SK-N-DZ (cell line): ENCODE measurements at regions not wholly inside any gene's neighbourhood (a gene's known extent, or its start where the extent isn't known, plus 50 kb on each side); places are given as distances from the start of the nearest gene placed in this dataset.
"Not testable (repeated sequence)": the region's sequence is repeated elsewhere in the genome, so short reads cannot be mapped to it uniquely, and the experiment has no call there.

Source experiments
- DNase-seq: peaks from one replicate; pipeline ENCODE4 v3.0.0-alpha.2; 2015; ENCODE audit warnings: low spot score

DNA sequence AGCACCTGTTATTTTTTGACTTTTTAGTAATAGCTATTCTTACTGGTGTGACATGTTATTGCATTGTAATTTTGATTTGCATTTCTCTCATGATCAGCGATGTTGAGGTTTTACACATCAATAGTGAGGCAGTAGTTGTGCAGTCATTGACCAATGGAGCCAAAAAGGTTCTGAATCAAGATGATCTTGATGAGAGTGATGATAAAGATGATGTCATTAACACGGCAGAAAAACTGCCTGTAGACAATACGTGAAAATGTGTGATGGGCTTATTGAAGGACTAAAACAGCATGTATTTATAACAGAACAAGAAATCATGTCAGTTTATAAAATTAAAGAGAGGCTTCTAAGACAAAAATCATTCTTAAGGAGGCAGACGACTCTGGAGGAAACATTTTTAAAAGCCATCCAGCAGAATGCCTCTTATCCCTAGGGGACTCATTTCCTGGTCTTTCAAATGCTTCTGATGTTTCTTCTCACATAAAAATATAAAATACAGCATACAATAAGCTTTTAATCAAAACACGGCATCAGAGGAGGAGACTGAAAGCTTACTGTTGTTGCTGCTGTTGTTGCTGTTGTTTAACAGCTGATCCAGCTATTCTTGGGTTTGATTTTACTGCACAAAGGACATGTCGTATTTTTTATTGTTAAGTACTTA lies 400.3 kb downstream of the LTN1 start:
- DNase-seq, result no peak

DNA sequence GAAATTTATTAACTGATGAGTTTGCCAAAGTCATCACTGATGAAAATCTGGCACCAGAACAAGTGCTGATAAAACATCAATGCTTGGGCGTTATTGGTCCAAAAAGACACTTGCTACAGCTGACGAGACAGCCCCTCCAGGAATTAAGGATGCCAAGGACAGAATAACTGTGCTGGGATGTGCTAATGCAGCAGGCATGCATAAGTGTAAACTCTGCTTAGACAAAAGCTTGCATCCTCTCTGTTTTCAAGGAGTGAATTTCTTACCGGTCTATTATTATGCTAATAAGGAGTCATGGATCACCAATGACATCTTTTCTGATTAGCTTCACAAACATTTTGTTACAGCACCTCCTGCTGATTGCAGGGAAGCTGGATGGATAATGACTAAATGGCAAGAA lies 402.0 kb downstream of the LTN1 start:
- no peak for DNase-seq

DNA sequence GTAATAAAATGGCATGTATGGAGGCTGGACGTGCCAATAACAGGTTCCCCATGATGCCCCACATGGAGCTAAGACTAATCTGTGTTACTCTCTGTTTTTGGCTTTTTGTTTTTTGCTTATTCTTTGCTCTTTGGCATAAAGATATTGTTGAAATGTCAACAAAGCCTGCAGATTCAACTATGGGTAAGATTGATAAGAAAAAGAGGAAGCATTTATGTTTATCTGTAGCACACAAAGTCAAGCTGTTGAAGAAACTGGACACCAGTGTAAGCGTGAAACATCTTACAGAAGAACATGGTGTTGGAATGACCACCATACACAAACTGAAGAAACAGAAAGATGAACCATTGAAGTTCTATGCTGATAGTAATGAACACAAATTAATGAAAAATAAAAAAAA lies 402.7 kb downstream of the LTN1 start:
- no peak for DNase-seq

DNA sequence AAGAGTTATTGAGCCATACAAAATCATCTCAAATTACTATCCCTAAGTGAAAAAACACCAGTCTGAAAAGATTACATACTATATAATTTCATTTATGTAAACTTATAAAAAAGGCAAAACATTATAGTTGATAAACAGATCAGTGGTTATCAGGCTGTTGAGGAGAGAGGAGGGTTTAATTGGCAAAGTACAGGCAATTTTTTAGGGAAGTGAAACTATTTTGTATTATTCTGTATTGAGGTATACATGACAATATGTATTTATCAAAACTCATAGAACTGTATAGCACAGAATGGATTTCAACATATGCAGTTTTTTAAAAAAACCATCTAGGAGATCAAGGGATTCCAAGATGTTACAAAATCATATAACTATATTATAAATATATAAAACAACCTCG lies 403.7 kb downstream of the LTN1 start:
- no peak for DNase-seq

DNA sequence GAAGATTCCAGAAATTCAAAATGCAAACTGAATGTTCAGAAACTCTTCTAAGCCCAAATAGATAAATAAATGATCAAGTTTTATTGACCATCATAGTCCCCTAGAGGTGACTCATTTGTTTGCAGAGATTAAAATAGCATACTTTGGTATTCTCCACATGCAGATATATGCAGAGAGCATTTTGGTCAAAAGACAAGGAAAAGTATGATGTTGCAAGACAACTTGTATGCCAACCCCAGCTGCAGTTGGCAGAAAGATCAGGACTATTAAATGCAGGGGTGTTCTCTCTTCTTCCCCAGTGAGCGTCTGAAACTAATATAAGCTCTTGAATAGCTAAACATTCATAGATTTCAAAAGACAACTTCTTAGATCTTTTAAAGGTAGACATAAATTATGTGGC lies 404.9 kb downstream of the LTN1 start:
- DNase-seq, result no peak

DNA sequence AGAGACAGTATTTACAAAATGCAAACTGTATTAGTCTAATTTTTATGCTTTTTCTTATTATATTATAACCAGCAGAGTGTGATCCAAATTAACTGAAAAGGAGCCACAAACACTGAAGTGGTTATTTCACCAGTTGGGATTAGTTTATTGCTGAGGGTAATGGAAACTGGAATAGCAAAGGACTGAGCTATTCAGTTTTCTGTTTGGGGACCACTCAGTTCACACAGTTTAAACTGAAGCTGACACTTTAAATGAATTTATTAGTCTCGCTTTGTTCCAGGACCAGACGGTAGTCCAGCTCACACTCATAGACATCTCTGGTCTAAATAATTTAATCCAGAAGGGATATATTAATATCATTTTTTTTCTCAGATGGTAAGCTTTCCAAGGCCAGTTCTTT lies 410.7 kb downstream of the LTN1 start:
- no peak for DNase-seq

- not testable (repeated sequence) for DNase-seq
Measured at GRCh38 chr21:28581311-28581731, 411.4 kb downstream of the LTN1 start.

DNA sequence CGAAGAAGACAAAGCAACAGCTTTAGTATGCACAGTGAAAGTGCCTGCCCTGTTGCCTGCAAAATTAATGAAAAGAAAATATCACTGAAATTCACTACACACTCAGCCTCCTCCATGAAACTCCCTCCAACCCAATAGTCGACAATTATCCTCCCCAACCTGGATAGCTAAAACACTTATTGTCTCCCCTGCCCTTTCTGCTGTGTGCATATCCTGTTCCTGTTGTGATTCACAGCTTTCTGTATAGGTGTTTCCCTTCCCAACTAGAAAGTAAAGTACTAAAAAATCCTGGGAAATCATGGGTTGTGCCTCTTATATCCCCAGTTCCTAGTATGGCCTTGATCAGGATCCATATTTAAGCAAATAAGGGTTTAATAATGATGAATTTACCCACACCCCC lies 412.1 kb downstream of the LTN1 start:
- DNase-seq, result no peak

DNA sequence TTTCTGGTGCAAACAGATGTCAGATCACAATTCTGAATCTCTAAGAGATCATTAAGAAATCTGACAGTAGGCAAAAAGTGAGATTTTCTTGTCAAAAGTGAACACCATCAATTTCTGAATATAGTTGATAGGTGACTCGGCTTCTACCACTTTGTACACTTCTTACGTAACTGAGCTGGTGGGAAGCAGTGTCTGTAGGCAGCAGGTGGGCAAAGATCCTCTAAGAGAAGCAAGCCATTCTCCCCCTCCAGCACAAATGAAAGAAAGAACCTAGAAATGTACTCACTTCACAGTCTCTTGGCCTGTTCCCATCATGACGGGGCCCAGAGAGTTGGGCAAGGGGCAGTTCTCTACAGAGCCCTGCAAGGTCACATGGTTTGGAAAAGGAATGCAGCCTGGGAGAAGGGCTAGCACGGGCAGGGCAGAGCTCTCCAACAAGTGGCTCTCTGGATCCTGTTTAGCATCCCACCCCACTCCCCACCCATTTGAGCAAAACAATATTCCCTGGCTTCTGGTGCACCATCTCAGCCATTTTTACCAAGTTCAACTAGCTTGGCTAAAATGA lies 412.6 kb downstream of the LTN1 start:
- no peak for DNase-seq

DNA sequence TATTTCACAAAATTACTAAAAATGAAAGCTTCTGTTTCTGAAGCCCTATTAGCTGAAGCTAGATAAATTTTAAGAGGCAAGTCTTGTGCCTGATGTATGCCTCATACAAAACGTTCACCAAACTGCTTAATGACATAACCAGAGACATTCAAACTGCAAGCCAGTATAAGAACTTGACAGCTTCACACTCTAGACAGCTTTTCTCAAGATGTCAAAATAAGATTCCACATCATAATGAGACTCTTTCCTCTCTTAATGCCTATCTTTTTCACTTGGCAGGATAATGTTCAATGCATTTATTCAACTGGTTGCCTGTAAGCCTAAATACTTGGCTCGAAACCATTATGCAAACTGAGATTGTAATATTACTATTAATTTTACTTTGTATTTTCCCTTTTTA lies 424.0 kb downstream of the LTN1 start:
- DNase-seq, result no peak

GRCh38 chr21:28563933-28564332 lies 428.7 kb downstream of the LTN1 start:
- not testable (repeated sequence) for DNase-seq

DNA sequence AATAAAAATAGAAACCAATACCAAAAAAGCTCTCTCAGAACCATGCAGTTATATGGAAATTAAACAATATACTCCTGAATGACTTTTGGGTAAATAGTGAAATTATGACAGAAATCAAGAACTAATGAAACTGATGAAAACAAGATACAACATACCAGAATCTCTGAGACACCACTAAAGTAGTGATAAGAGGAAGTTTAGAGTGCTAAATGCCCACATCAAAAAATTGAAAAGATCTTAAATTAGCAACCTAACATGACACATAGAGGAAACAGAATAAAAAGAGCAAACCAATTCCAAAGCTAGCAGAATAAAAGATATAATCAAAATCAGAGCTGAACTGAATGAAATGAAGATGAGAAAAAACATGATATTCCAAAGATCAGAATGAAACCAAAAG lies 430.9 kb downstream of the LTN1 start:
- DNase-seq, result no peak

DNA sequence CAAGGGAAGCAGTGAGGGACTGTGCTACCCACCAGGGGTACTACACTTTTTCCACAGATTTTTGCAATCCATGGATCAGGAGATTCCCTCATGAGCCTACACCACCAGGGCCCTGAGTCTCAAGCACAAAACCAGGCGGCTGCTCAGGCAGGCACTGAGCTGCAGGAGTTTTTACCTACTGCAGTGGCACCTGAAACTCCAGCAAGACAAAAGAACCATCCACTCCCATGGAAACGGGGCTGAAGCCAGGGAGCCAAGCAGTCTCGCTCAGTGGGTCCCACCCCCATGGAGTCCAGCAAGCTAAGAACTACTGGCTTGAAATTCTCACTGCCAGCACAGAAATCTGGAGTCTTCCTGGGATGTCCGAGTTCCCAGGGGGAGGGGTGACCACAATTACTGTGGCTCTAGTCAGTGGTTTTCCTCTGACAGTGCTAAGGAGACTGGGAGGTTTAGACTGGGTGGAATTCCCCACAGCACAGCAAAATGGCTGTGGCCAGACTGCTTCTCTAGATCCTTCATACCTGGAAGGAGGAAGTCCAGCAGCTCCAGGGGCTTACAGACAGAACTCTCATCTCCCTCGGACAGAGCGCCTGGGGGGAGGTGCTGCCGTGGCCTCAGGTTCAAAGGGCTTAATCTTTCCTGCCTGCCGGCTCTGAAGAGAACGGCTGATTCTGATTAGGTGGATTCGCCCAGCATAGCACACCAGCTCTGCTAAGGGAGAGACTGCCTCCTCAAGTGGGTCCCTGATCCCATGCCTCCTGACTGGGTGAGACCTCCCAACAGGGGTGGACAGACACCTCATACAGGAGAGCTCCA lies 437.8 kb downstream of the LTN1 start:
- no peak for DNase-seq

- DNase-seq, result no peak
Measured at GRCh38 chr21:28550057-28550825, 442.4 kb downstream of the LTN1 start.

DNA sequence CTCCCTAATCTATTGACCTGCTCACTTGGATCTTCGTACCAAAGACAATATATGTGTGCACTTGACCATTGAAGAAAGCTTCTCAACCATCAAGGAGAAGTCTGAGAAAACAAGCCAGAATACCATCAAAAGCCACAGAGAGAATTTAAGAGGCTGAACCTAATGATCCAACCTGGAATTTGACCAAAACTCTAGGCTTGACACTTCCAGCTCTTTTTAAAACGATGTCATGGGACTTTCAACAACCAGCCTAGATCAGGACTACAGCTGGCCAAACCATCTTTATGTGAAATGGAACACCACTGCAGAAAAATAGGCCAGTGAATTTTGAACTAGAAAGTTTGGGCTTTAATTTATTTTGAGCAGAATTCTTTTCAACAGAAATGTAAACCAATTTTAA lies 444.4 kb downstream of the LTN1 start:
- DNase-seq, result no peak

- no peak for DNase-seq
Measured at GRCh38 chr21:28547766-28548165, 444.9 kb downstream of the LTN1 start.

- no peak for DNase-seq
Measured at GRCh38 chr21:28543975-28544374, 448.7 kb downstream of the LTN1 start.

DNA sequence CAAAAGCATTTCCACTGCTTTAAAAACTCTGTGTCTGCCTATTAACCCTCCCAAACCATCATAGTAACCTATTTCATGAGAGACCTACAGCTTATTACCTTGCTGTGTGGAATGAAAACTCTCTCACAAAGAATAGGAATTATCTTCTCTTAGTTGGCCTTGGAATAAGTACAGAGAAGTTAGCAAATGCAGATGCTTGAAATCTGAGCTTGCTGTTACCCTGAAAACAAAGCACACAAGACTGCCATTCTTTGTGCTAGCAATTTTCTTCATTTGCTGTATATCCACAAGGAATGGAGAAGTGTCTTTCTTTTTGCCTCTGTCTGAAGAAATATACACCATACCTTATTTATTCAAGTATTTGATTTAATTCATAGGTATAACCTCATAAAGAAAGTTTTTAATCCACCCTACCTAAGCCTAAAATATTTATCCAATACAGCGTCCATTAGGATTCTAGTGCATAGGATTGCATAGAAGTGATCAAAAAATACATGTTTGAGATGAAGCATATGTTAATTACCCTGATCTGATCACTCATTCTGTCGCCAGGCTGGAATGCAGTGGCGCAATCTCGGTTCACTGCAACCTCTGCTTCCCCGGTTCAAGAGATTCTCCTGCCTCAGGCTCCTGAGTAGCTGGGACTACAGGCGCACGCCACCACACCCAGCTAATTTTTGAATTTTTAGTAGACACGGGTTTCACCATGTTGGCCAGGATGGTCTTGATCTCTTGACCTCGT lies 451.1 kb downstream of the LTN1 start:
- no peak for DNase-seq

GRCh38 chr21:28540514-28540913 lies 452.2 kb downstream of the LTN1 start:
- no peak for DNase-seq

- DNase-seq, result no peak
Measured at GRCh38 chr21:28539623-28539988, 453.1 kb downstream of the LTN1 start.

- DNase-seq, result no peak
Measured at GRCh38 chr21:28538987-28539622, 453.6 kb downstream of the LTN1 start.
